ENCODE measurements at regions not wholly inside any gene's neighbourhood (a gene's known extent, or its start where the extent isn't known, plus 50 kb on each side); places are given as distances from the start of the nearest gene placed in this dataset.

GRCh38 chr10:37473906-37474305 lies 348.5 kb downstream of the ANKRD30A start:
- no peaks in the 10 kb centered on the region for H4K20me1 ChIP-seq (ENCODE audit: insufficient read depth, poor library complexity, severe bottlenecking)
- WGBS (ENCODE audit: low lambda C conversion rate, missing lambda C conversion rate) = 89% methylated on average over 4 of the region's 4 CpGs
- H3K27me3 ChIP-seq = no peaks in the 10 kb centered on the region
- H3K27ac ChIP-seq = no peak overlapping the region
- DNase-seq (ENCODE audit: low spot score) = no peak
- H3K9me2 ChIP-seq (replicated peaks; ENCODE audit: insufficient read depth) = no peaks in the 10 kb centered on the region
- no peak overlapping the region for H2AFZ ChIP-seq
- H3K4me2 ChIP-seq = no peak overlapping the region
- H3K4me1 ChIP-seq (ENCODE audit: insufficient read depth) = no peaks in the 10 kb centered on the region
- H3K36me3 ChIP-seq (replicated peaks; ENCODE audit: insufficient read depth, low read depth) = no peaks in the 10 kb centered on the region
- TF ChIP-seq EZH2 (IDR thresholded peaks at IDR 0.05; ENCODE audit: borderline replicate concordance) = no peak
- no peak for TF ChIP-seq EZH2phosphoT487 (IDR thresholded peaks at IDR 0.05; ENCODE audit: low read depth, severe bottlenecking, unreplicated experiment)
- TF ChIP-seq, protein P1, sequence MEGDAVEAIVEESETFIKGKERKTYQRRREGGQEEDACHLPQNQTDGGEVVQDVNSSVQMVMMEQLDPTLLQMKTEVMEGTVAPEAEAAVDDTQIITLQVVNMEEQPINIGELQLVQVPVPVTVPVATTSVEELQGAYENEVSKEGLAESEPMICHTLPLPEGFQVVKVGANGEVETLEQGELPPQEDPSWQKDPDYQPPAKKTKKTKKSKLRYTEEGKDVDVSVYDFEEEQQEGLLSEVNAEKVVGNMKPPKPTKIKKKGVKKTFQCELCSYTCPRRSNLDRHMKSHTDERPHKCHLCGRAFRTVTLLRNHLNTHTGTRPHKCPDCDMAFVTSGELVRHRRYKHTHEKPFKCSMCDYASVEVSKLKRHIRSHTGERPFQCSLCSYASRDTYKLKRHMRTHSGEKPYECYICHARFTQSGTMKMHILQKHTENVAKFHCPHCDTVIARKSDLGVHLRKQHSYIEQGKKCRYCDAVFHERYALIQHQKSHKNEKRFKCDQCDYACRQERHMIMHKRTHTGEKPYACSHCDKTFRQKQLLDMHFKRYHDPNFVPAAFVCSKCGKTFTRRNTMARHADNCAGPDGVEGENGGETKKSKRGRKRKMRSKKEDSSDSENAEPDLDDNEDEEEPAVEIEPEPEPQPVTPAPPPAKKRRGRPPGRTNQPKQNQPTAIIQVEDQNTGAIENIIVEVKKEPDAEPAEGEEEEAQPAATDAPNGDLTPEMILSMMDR (IDR thresholded peaks at IDR 0.05; ENCODE audit: poor library complexity) = no peak
- no peaks in the 10 kb centered on the region for H3K9me3 ChIP-seq (ENCODE audit: low read depth)
- H3K79me2 ChIP-seq = no peaks in the 10 kb centered on the region
- no peak overlapping the region for H3K4me3 ChIP-seq

DNA sequence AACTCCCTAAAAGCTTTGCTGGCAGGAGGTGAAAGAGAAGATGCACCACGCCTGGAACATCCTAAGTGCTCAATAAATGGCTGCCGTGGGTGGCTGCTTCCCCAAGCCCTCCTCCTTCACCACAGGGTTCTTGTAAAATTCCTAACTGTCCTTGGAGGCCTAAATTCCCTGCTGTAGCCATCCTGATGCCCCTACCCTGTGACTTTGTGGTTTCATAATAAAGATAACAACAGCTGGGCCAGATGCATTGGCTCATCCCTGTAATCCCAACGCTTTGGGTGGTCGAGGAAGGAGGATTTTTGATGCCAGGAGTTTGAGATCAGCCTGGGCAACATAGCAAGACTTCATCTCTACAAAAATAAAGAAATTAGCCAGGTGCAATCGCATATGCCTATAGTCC lies 341.8 kb downstream of the ANKRD30A start:
- H3K79me2 ChIP-seq = no peaks in the 10 kb centered on the region
- TF ChIP-seq EZH2 (IDR thresholded peaks at IDR 0.05; ENCODE audit: borderline replicate concordance) (no peak), EZH2phosphoT487 (IDR thresholded peaks at IDR 0.05; ENCODE audit: low read depth, severe bottlenecking, unreplicated experiment) (no peak)
- TF ChIP-seq, protein P1 (IDR thresholded peaks at IDR 0.05; ENCODE audit: poor library complexity) = no peak
- no peaks in the 10 kb centered on the region for H3K4me1 ChIP-seq (ENCODE audit: insufficient read depth)
- H3K9me3 ChIP-seq (ENCODE audit: low read depth) = no peaks in the 10 kb centered on the region
- H3K27me3 ChIP-seq = no peaks in the 10 kb centered on the region
- H3K4me3 ChIP-seq = no peak overlapping the region
- no peaks in the 10 kb centered on the region for H4K20me1 ChIP-seq (ENCODE audit: insufficient read depth, poor library complexity, severe bottlenecking)
- no peaks in the 10 kb centered on the region for H3K36me3 ChIP-seq (replicated peaks; ENCODE audit: insufficient read depth, low read depth)
- no peak overlapping the region for H2AFZ ChIP-seq
- 69% methylated on average over 5 of the region's 5 CpGs for WGBS (ENCODE audit: low lambda C conversion rate, missing lambda C conversion rate)
- DNase-seq (ENCODE audit: low spot score) = no peak
- H3K4me2 ChIP-seq = no peak overlapping the region
- no peak overlapping the region for H3K27ac ChIP-seq
- H3K9me2 ChIP-seq (replicated peaks; ENCODE audit: insufficient read depth) = no peaks in the 10 kb centered on the region

- TF ChIP-seq EZH2phosphoT487 (IDR thresholded peaks at IDR 0.05; ENCODE audit: low read depth, severe bottlenecking, unreplicated experiment) = no peak
- no peak for TF ChIP-seq EZH2 (IDR thresholded peaks at IDR 0.05; ENCODE audit: borderline replicate concordance)
- TF ChIP-seq, protein P1 (IDR thresholded peaks at IDR 0.05; ENCODE audit: poor library complexity) = no peak
- Histone ChIP-seq H3K4me2 (no peak overlapping the region), H3K9me2 (replicated peaks; ENCODE audit: insufficient read depth) (no peaks in the 10 kb centered on the region), H3K27me3 (no peaks in the 10 kb centered on the region), H2AFZ (no peak overlapping the region), H3K9me3 (ENCODE audit: low read depth) (no peaks in the 10 kb centered on the region), H3K27ac (no peak overlapping the region), H3K79me2 (no peaks in the 10 kb centered on the region), H3K4me1 (ENCODE audit: insufficient read depth) (no peaks in the 10 kb centered on the region), H3K4me3 (no peak overlapping the region), H3K36me3 (replicated peaks; ENCODE audit: insufficient read depth, low read depth) (no peaks in the 10 kb centered on the region), H4K20me1 (ENCODE audit: insufficient read depth, poor library complexity, severe bottlenecking) (no peaks in the 10 kb centered on the region)
- 100% methylated on average over 1 of the region's 1 CpG for WGBS (ENCODE audit: low lambda C conversion rate, missing lambda C conversion rate)
- DNase-seq (ENCODE audit: low spot score) = no peak
Observed at GRCh38 chr10:37456456-37456855, 331.1 kb downstream of the ANKRD30A start.

- TF ChIP-seq, protein P1 (IDR thresholded peaks at IDR 0.05; ENCODE audit: poor library complexity) = no peak
- TF ChIP-seq EZH2phosphoT487 (IDR thresholded peaks at IDR 0.05; ENCODE audit: low read depth, severe bottlenecking, unreplicated experiment) (no peak), EZH2 (IDR thresholded peaks at IDR 0.05; ENCODE audit: borderline replicate concordance) (no peak)
- no peaks in the 10 kb centered on the region for H4K20me1 ChIP-seq (ENCODE audit: insufficient read depth, poor library complexity, severe bottlenecking)
- no peaks in the 10 kb centered on the region for H3K27me3 ChIP-seq
- no peak overlapping the region for H2AFZ ChIP-seq
- no peak for DNase-seq (ENCODE audit: low spot score)
- no peaks in the 10 kb centered on the region for H3K9me2 ChIP-seq (replicated peaks; ENCODE audit: insufficient read depth)
- no peaks in the 10 kb centered on the region for H3K79me2 ChIP-seq
- H3K4me3 ChIP-seq = no peak overlapping the region
- no peaks in the 10 kb centered on the region for H3K4me1 ChIP-seq (ENCODE audit: insufficient read depth)
- no peak overlapping the region for H3K27ac ChIP-seq
- H3K36me3 ChIP-seq (replicated peaks; ENCODE audit: insufficient read depth, low read depth) = no peaks in the 10 kb centered on the region
- H3K4me2 ChIP-seq = no peak overlapping the region
- no peaks in the 10 kb centered on the region for H3K9me3 ChIP-seq (ENCODE audit: low read depth)
- 62% methylated on average over 5 of the region's 5 CpGs for WGBS (ENCODE audit: low lambda C conversion rate, missing lambda C conversion rate)
Observed at GRCh38 chr10:37448161-37448560, 322.8 kb downstream of the ANKRD30A start.

Measured in hepatocyte (in vitro differentiated cells).